ENCODE measurements at regions not wholly inside any gene's neighbourhood (a gene's known extent, or its start where the extent isn't known, plus 50 kb on each side); places are given as distances from the start of the nearest gene placed in this dataset.

- H3K4ac ChIP-seq (ENCODE audit: low read length) = no peak overlapping the region
- H2BK15ac ChIP-seq (ENCODE audit: low read length) = no peak overlapping the region
- no peaks in the 10 kb centered on the region for H3K36me3 ChIP-seq (replicated peaks in 1 of 2; ENCODE audit: control insufficient read depth in 2 of 2, insufficient read depth in 2 of 2, low read length in 2 of 2)
- H3K4me1 ChIP-seq (ENCODE audit: control insufficient read depth in 2 of 2, insufficient read depth in 1 of 2, low read depth in 1 of 2, low read length in 2 of 2) = peaks cover 3 to 14% of the 10 kb centered on the region in 2 donors
- H3K4me2 ChIP-seq (ENCODE audit: insufficient read depth, low read length, poor library complexity, severe bottlenecking) = no peak overlapping the region
- WGBS, 2 donors (ENCODE audit: extremely low coverage in 2 of 2, insufficient read length in 2 of 2, insufficient replicate concordance in 1 of 2) = no CpG with 5 or more reads among the region's 1 CpG
- H3K18ac ChIP-seq (ENCODE audit: low read length) = no peak overlapping the region
- no peak overlapping the region for H4K91ac ChIP-seq (ENCODE audit: low read depth, low read length, poor library complexity)
- H4K8ac ChIP-seq (ENCODE audit: low read depth, low read length) = no peak overlapping the region
- H3K27me3 ChIP-seq (ENCODE audit: control insufficient read depth in 3 of 3, insufficient read depth in 3 of 3, low read depth in 1 of 3, low read length in 3 of 3) = no peaks in the 10 kb centered on the region
- H3K9me3 ChIP-seq (replicated peaks in 1 of 2; ENCODE audit: control insufficient read depth in 2 of 2, insufficient read depth in 1 of 2, low read depth in 1 of 2, low read length in 2 of 2) = peaks cover 0 to 2% of the 10 kb centered on the region in 2 donors
- no peak overlapping the region for H2BK120ac ChIP-seq (ENCODE audit: low read depth, low read length)
- no peak overlapping the region for H3K14ac ChIP-seq (ENCODE audit: low read length)
- H2BK12ac ChIP-seq (ENCODE audit: low read length) = no peak overlapping the region
- DNase-seq (ENCODE audit: low spot score) = no peak
- no peak overlapping the region for H3K9ac ChIP-seq (ENCODE audit: low read depth, low read length, poor library complexity)
- no peak overlapping the region for H2AK5ac ChIP-seq (ENCODE audit: low read depth, low read length)
- H3K79me1 ChIP-seq (ENCODE audit: low read depth, low read length) = no peaks in the 10 kb centered on the region
- H3K23ac ChIP-seq (ENCODE audit: low read depth, low read length, poor library complexity) = no peak overlapping the region
- no peak overlapping the region for H2BK5ac ChIP-seq (ENCODE audit: low read length)
- H3K27ac ChIP-seq (replicated peaks; ENCODE audit: low read length) = no peak overlapping the region
- no peak overlapping the region for H2AFZ ChIP-seq (ENCODE audit: low read length)
- no peak overlapping the region for H3K4me3 ChIP-seq (ENCODE audit: low read length in 2 of 2)
Observed at GRCh38 chr1:73911849-73912248, 286.1 kb downstream of the LRRIQ3 start.

- Histone ChIP-seq H3K18ac (ENCODE audit: low read length) (no peak overlapping the region), H3K9ac (ENCODE audit: low read depth, low read length, poor library complexity) (no peak overlapping the region), H3K27me3 (ENCODE audit: control insufficient read depth in 3 of 3, insufficient read depth in 3 of 3, low read depth in 1 of 3, low read length in 3 of 3) (no peaks in the 10 kb centered on the region), H3K27ac (replicated peaks; ENCODE audit: low read length) (no peak overlapping the region), H4K8ac (ENCODE audit: low read depth, low read length) (no peak overlapping the region), H2AFZ (ENCODE audit: low read length) (no peak overlapping the region), H3K79me1 (ENCODE audit: low read depth, low read length) (no peaks in the 10 kb centered on the region), H2AK5ac (ENCODE audit: low read depth, low read length) (no peak overlapping the region), H2BK12ac (ENCODE audit: low read length) (no peak overlapping the region), H3K4me2 (ENCODE audit: insufficient read depth, low read length, poor library complexity, severe bottlenecking) (no peak overlapping the region), H2BK120ac (ENCODE audit: low read depth, low read length) (no peak overlapping the region), H2BK15ac (ENCODE audit: low read length) (no peak overlapping the region), H3K9me3 (replicated peaks in 1 of 2; ENCODE audit: control insufficient read depth in 2 of 2, insufficient read depth in 1 of 2, low read depth in 1 of 2, low read length in 2 of 2) (peaks cover 0 to 2% of the 10 kb centered on the region in 2 donors), H3K4me3 (ENCODE audit: low read length in 2 of 2) (no peak overlapping the region), H2BK5ac (ENCODE audit: low read length) (no peak overlapping the region), H3K4me1 (ENCODE audit: control insufficient read depth in 2 of 2, insufficient read depth in 1 of 2, low read depth in 1 of 2, low read length in 2 of 2) (peaks cover 3 to 9% of the 10 kb centered on the region in 2 donors), H4K91ac (ENCODE audit: low read depth, low read length, poor library complexity) (no peak overlapping the region), H3K14ac (ENCODE audit: low read length) (no peak overlapping the region), H3K23ac (ENCODE audit: low read depth, low read length, poor library complexity) (no peak overlapping the region), H3K4ac (ENCODE audit: low read length) (no peak overlapping the region), H3K36me3 (replicated peaks in 1 of 2; ENCODE audit: control insufficient read depth in 2 of 2, insufficient read depth in 2 of 2, low read length in 2 of 2) (no peaks in the 10 kb centered on the region)
- no CpG with 5 or more reads among the region's 1 CpG for WGBS, 2 donors (ENCODE audit: extremely low coverage in 2 of 2, insufficient read length in 2 of 2, insufficient replicate concordance in 1 of 2)
- DNase-seq (ENCODE audit: low spot score) = no peak
Observed at GRCh38 chr1:73910466-73910865, 287.5 kb downstream of the LRRIQ3 start.

DNA sequence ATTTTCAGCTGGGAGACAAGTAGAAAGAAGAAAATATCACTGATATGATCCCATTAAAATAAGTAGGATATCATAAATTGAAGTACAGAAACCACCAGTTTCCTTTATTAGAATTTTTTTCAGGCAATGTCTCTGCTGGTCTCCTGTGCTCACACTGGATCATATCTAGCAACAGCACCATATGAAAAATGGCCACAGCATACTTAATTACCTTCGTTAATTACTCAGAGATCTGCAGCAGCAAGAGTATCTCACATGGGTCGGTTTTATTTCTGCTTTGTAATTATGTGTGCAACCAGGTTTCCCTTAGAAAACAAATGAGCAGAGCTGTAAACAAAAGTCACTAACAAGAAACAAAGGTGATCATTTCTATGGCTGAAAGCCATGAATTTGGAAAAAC, 287.9 kb downstream of the LRRIQ3 start:
- Histone ChIP-seq H3K9ac (ENCODE audit: low read depth, low read length, poor library complexity) (no peak overlapping the region), H4K8ac (ENCODE audit: low read depth, low read length) (no peak overlapping the region), H3K9me3 (replicated peaks in 1 of 2; ENCODE audit: control insufficient read depth in 2 of 2, insufficient read depth in 1 of 2, low read depth in 1 of 2, low read length in 2 of 2) (peaks cover 0 to 2% of the 10 kb centered on the region in 2 donors), H2BK5ac (ENCODE audit: low read length) (no peak overlapping the region), H3K79me1 (ENCODE audit: low read depth, low read length) (no peaks in the 10 kb centered on the region), H3K4me1 (ENCODE audit: control insufficient read depth in 2 of 2, insufficient read depth in 1 of 2, low read depth in 1 of 2, low read length in 2 of 2) (peaks cover 2 to 9% of the 10 kb centered on the region in 2 donors), H3K18ac (ENCODE audit: low read length) (no peak overlapping the region), H3K4ac (ENCODE audit: low read length) (no peak overlapping the region), H3K27me3 (ENCODE audit: control insufficient read depth in 3 of 3, insufficient read depth in 3 of 3, low read depth in 1 of 3, low read length in 3 of 3) (no peaks in the 10 kb centered on the region), H3K4me2 (ENCODE audit: insufficient read depth, low read length, poor library complexity, severe bottlenecking) (no peak overlapping the region), H3K14ac (ENCODE audit: low read length) (no peak overlapping the region), H2BK12ac (ENCODE audit: low read length) (no peak overlapping the region), H3K4me3 (ENCODE audit: low read length in 2 of 2) (no peak overlapping the region), H3K36me3 (replicated peaks in 1 of 2; ENCODE audit: control insufficient read depth in 2 of 2, insufficient read depth in 2 of 2, low read length in 2 of 2) (no peaks in the 10 kb centered on the region), H2BK120ac (ENCODE audit: low read depth, low read length) (no peak overlapping the region), H3K27ac (replicated peaks; ENCODE audit: low read length) (no peak overlapping the region), H4K91ac (ENCODE audit: low read depth, low read length, poor library complexity) (no peak overlapping the region), H2AK5ac (ENCODE audit: low read depth, low read length) (no peak overlapping the region), H2AFZ (ENCODE audit: low read length) (no peak overlapping the region), H2BK15ac (ENCODE audit: low read length) (no peak overlapping the region), H3K23ac (ENCODE audit: low read depth, low read length, poor library complexity) (no peak overlapping the region)
- WGBS, 2 donors (ENCODE audit: extremely low coverage in 2 of 2, insufficient read length in 2 of 2, insufficient replicate concordance in 1 of 2) = no CpG with 5 or more reads among the region's 2 CpGs
- DNase-seq (ENCODE audit: low spot score) = no peak

- no peak overlapping the region for H3K4me3 ChIP-seq (ENCODE audit: low read length in 2 of 2)
- H3K23ac ChIP-seq (ENCODE audit: low read depth, low read length, poor library complexity) = no peak overlapping the region
- no peak overlapping the region for H3K14ac ChIP-seq (ENCODE audit: low read length)
- no peak overlapping the region for H3K9ac ChIP-seq (ENCODE audit: low read depth, low read length, poor library complexity)
- peaks cover 0 to 2% of the 10 kb centered on the region in 2 donors for H3K9me3 ChIP-seq (replicated peaks in 1 of 2; ENCODE audit: control insufficient read depth in 2 of 2, insufficient read depth in 1 of 2, low read depth in 1 of 2, low read length in 2 of 2)
- H2BK5ac ChIP-seq (ENCODE audit: low read length) = no peak overlapping the region
- DNase-seq (ENCODE audit: low spot score) = no peak
- peak overlapping the region; percentile 11 for H2AFZ ChIP-seq (ENCODE audit: low read length)
- H3K18ac ChIP-seq (ENCODE audit: low read length) = no peak overlapping the region
- no peak overlapping the region for H2BK12ac ChIP-seq (ENCODE audit: low read length)
- H4K8ac ChIP-seq (ENCODE audit: low read depth, low read length) = no peak overlapping the region
- no peaks in the 10 kb centered on the region for H3K27me3 ChIP-seq (ENCODE audit: control insufficient read depth in 3 of 3, insufficient read depth in 3 of 3, low read depth in 1 of 3, low read length in 3 of 3)
- H2AK5ac ChIP-seq (ENCODE audit: low read depth, low read length) = no peak overlapping the region
- no peak overlapping the region for H3K4me2 ChIP-seq (ENCODE audit: insufficient read depth, low read length, poor library complexity, severe bottlenecking)
- no peak overlapping the region for H2BK120ac ChIP-seq (ENCODE audit: low read depth, low read length)
- no CpG with 5 or more reads among the region's 2 CpGs for WGBS, 2 donors (ENCODE audit: extremely low coverage in 2 of 2, insufficient read length in 2 of 2, insufficient replicate concordance in 1 of 2)
- H3K79me1 ChIP-seq (ENCODE audit: low read depth, low read length) = no peaks in the 10 kb centered on the region
- H4K91ac ChIP-seq (ENCODE audit: low read depth, low read length, poor library complexity) = no peak overlapping the region
- H3K27ac ChIP-seq (replicated peaks; ENCODE audit: low read length) = no peak overlapping the region
- no peaks in the 10 kb centered on the region for H3K36me3 ChIP-seq (replicated peaks in 1 of 2; ENCODE audit: control insufficient read depth in 2 of 2, insufficient read depth in 2 of 2, low read length in 2 of 2)
- no peak overlapping the region for H3K4ac ChIP-seq (ENCODE audit: low read length)
- H3K4me1 ChIP-seq (ENCODE audit: control insufficient read depth in 2 of 2, insufficient read depth in 1 of 2, low read depth in 1 of 2, low read length in 2 of 2) = peaks cover 0 to 4% of the 10 kb centered on the region in 2 donors
- H2BK15ac ChIP-seq (ENCODE audit: low read length) = no peak overlapping the region
Observed at GRCh38 chr1:73909043-73909562, 288.9 kb downstream of the LRRIQ3 start.
